SHP77 (cell line): ENCODE measurements at regions not wholly inside any gene's neighbourhood (a gene's known extent, or its start where the extent isn't known, plus 50 kb on each side); places are given as distances from the start of the nearest gene placed in this dataset.
A peak's percentile ranks its signal among the peaks of the same experiment; 100 is the strongest.

Experiments used
- DNase-seq, 2 experiments: peaks; one replicate each; lab custom pipeline; 2025; lab: John Stamatoyannopoulos, UW

DNA sequence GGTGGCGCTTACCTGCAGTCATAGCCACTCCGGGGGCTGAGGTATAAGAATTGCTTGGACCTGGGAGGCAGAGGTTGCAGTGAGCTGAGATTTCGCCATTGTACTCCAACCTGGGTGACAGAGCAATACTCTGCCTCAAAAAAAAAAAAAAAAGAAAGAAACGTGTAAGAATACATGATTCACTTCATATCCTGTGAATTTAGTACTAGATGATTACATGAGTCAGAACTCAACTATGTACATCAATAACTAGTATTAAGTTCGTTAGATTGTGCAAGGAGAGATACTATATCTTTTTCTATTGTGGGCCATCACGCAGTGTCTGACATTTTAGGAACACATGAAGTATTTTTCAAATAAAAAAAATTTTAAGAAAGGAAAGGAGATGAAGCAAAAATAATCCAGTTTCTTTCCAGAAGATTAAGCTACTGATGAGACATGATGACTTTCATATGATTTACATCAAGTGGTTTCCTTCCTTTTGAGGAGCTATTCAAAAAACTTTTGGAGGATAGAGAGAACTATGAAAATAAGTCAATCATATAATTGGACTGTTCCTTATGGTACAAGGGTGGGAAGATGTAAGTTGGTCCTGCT is 64.7 kb upstream of the EXOC1L start:
- DNase-seq: no peak

DNA sequence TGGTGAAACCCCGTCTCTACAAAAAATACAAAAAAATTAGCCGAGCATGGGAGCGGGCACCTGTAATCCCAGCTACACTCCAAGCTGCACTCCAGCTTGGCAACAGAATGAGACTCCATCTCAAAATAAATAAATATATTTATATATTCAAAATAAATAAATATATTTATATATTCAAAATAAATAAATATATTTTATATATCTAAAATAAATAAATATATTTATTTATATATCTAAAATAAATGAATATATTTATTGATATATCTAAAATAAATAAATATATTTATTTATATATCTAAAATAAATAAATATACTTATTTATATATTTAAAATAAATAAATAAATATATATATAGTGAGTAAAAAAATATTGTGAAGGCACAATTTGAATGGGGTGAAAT is 63.4 kb upstream of the EXOC1L start:
- no peak for DNase-seq

DNA sequence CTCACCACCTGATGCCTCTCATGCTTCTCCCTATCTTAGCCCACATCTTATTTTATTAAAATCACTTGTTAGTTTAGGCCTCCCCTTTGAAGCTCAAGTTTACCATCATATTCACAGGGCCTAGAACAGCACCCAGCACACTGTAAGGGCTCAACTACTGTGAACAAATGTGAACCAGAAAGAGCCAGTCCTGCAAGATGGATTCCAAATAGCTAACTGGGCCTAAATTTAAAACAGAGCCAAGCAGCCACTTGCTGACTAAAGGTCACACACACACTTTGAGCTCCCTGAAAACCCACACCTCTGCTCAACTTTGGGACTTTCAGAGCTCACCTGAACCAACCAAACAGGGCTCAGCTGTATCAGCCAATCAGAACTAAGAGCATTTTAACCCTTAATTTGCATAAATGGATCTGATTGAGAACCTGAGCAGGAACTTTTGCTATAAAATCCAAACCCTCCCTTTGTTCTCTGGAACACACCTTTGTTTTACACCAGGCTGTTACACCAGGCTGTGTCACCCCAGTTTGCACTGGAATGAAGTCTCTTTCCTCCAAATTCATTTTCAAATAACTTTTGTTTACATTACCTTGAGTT is 62.1 kb upstream of the EXOC1L start:
- DNase-seq: no peak

DNA sequence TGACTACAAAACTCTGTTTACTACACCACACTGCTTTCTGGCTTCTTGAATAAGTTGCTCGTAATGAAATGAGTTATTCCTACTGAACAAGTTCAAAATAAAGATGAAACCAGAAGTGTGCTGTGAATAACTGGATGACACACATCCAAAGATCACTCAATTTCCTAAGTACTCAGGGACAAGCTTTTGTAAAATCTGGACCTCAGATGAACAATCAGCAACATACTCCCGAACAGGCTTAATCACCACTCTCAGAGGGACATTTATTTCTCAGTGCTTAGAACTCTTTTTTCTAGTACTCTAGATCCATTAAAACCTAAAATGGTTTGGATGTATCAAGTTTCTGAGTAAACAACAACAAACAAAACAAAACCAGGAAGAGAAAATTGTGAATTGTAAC is 61.5 kb upstream of the EXOC1L start:
- no peak for DNase-seq

DNA sequence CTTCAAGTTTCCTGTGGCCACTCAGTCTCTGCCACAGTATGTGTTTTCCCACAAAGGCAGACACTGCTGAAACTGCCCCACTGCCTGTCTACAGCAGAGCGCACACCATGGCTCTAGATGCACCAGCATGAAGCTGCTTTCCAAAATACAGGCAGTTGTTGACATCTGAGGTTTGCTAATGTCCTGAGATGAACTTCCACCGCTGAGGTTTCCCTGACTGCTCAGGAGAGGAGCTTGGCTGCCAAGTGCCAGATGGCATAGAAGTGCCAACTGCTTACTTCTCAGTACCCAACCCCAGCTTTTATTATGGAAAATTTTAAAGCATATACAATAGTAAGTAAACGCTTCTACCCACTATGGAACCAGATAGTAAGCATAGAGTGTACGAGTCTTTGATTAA is 61.0 kb upstream of the EXOC1L start:
- peak in 1 of 2 experiments; percentile 18 for DNase-seq

DNA sequence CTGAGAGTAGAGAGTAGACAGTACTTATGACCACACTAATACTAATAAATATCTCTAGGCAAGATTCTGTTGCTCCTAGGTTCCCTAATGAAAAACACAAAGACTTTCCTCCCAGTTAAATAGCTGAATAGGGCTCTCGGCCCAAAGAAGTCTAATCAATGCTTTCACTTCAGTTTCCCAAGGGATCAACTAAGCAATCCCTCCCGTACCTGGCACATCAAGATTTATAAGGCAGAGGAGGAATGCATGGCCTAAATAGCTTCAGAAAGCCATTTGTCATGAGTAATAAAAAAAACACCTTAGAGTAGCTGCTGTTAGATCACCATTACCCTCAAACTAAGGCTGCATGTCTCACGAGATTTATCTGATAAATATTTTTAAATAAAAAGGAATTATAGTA is 56.8 kb upstream of the EXOC1L start:
- no peak for DNase-seq

DNA sequence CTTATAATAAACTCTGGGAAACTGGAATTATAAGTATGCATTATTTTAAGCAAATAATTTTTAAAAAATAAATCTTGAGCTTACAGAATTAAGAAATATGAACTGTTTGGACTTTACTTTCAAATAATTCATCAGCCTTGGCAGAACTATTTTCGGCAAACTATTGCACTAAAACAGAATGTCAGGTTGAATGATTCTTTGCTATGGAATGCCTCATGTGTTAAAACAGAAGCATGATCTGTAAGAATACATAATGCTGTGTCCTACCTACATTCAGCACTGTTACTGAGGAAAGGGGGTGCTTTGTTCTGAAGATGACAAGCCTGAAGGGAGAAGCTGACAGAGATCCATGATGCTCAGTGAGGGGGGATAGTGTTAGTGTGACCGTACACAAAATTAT is 55.6 kb upstream of the EXOC1L start:
- DNase-seq: no peak

DNA sequence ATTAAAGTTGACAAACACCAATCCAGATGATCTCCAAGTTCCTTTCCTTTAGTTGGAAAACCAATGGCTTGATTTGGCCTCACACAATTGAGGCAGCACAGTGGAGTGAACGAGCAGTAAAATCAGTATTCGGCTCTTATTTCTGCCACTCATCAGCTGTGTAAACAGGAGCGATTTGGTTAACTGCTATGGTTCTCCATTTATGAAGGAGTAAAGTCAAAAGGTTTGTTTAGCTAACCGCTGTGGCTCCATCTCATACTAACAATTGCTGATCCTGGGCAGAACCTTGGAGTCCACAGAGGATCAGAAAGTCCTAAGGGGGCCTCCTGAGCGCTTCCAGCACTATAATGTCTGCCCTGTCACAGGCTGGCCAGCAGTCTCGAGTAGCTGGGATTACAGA is 54.5 kb upstream of the EXOC1L start:
- peak; percentile 34 to 46 for DNase-seq

DNA sequence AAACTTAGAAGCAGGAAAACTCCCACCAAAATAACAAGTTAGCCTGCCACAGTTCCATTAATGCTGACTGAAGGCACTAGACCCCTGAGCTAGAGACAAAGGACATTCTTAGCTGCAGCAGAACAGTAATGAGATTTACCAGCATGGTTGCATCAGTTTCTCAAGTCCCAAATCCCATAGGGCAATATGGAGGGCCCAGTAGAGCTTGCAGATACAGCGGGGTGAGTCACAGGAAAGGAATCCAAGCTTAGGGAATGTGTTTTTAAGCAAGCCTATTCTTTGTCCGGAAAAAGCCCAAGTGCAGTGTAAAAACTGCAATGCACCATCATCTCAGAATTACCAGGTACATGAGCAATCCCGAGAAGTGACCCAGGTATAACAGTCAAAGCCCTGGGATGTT is 51.3 kb upstream of the EXOC1L start:
- no peak for DNase-seq
